IMR-90 (cell line): ENCODE measurements at regions not wholly inside any gene's neighbourhood (a gene's known extent, or its start where the extent isn't known, plus 50 kb on each side); places are given as distances from the start of the nearest gene placed in this dataset.

Experiments
- ATAC-seq: fragments of 200-7000 bp; cut with Tn5 transposase; 2 replicates; pipeline ENCODE4 v1.9.1; 2020; ENCODE audit warnings: low read depth, mild to moderate bottlenecking, moderate library complexity
- BruUV-seq: library from RNA; stranded (reverse); fragments of 400-500 nt; replicated peaks from 2 replicates; lab custom pipeline; 2021; lab: Mats Ljungman, UMichigan
- CTCF ChIA-PET: fragments of 300-600 bp; formaldehyde crosslinking; extraction: SDS; loops from one replicate; lab custom pipeline; 2021; ENCODE audit warnings: antibody characterized with exemption; lab: Yijun Ruan, JAX
- POLR2A ChIA-PET: fragments of 300-600 bp; sonication (Branson Sonifier 250); formaldehyde crosslinking; loops from one replicate; lab custom pipeline; 2022; ENCODE audit warnings: antibody characterized with exemption; ENCODE audit not compliant: unreplicated experiment; lab: Charles Lee
- DNase-seq: peaks from one replicate; pipeline ENCODE4 v3.0.0; 2013
- H2AFZ ChIP-seq: replicated peaks from 2 replicates; pipeline ENCODE3; 2013; ENCODE audit warnings: low read length, mild to moderate bottlenecking; ENCODE audit not compliant: poor library complexity
- H2AK5ac ChIP-seq: 2 replicates; pipeline ENCODE4 v1.6.1; 2013; ENCODE audit warnings: low read depth, low read length, inconsistent platforms
- H2AK9ac ChIP-seq: replicated peaks from 2 replicates; pipeline ENCODE3; 2013; ENCODE audit warnings: mild to moderate bottlenecking, low read depth, low read length, moderate library complexity; ENCODE audit not compliant: poor library complexity
- H2BK120ac ChIP-seq: 2 replicates; pipeline ENCODE4 v1.6.1; 2013; ENCODE audit warnings: low read depth, low read length, inconsistent platforms
- H2BK15ac ChIP-seq: 3 replicates; pipeline ENCODE4 v1.6.1; 2013; ENCODE audit warnings: low read depth, low read length, inconsistent platforms
- H2BK20ac ChIP-seq: 2 replicates; pipeline ENCODE4 v1.6.1; 2013; ENCODE audit warnings: low read depth, mild to moderate bottlenecking, inconsistent platforms, low read length, moderate library complexity
- H2BK5ac ChIP-seq: 2 replicates; pipeline ENCODE4 v1.6.1; 2013; ENCODE audit warnings: mild to moderate bottlenecking, low read depth, low read length, inconsistent platforms; ENCODE audit not compliant: poor library complexity, severe bottlenecking
- H3K14ac ChIP-seq: replicated peaks from 2 replicates; pipeline ENCODE4 v1.6.1; 2013; ENCODE audit warnings: low read depth, low read length, inconsistent platforms
- H3K18ac ChIP-seq: 2 replicates; pipeline ENCODE4 v1.6.1; 2013; ENCODE audit warnings: low read depth, low read length, control low read depth
- H3K23ac ChIP-seq: 2 replicates; pipeline ENCODE4 v1.6.1; 2013; ENCODE audit warnings: low read depth, low read length, inconsistent platforms
- H3K27ac ChIP-seq: 2 replicates; pipeline ENCODE4 v1.5.1; 2013; ENCODE audit warnings: mild to moderate bottlenecking, control low read depth, low read length; ENCODE audit not compliant: insufficient read depth
- H3K27me3 ChIP-seq: 2 replicates; pipeline ENCODE4 v1.6.1; 2013; ENCODE audit warnings: low read length; ENCODE audit not compliant: control insufficient read depth, insufficient read depth
- H3K36me3 ChIP-seq: 2 replicates; pipeline ENCODE4 v1.6.1; 2013; ENCODE audit warnings: low read length, mixed read lengths; ENCODE audit not compliant: control insufficient read depth, insufficient read depth
- H3K4ac ChIP-seq: 2 replicates; pipeline ENCODE4 v1.6.1; 2013; ENCODE audit warnings: low read depth, low read length, inconsistent platforms
- H3K4me1 ChIP-seq: 2 replicates; pipeline ENCODE4 v1.6.1; 2013; ENCODE audit warnings: low read length, mixed read lengths; ENCODE audit not compliant: control insufficient read depth, insufficient read depth
- H3K4me2 ChIP-seq: 2 replicates; pipeline ENCODE4 v1.6.1; 2013; ENCODE audit warnings: low read depth, mild to moderate bottlenecking, control low read depth, low read length, moderate library complexity
- H3K4me3 ChIP-seq: 2 replicates; pipeline ENCODE4 v1.5.1; 2013; ENCODE audit warnings: low read depth, mild to moderate bottlenecking, control low read depth, low read length, moderate library complexity; ENCODE audit not compliant: insufficient read depth
- H3K56ac ChIP-seq: 2 replicates; pipeline ENCODE4 v1.6.1; 2013; ENCODE audit warnings: low read length, inconsistent platforms; ENCODE audit not compliant: insufficient read depth; ENCODE audit errors: extremely low read depth
- H3K79me1 ChIP-seq, 2 experiments: 2 replicates each; pipeline ENCODE4 v1.6.1; 2013; ENCODE audit warnings: low read length in 2 of 2, inconsistent platforms in 1 of 2, low read depth in 1 of 2
- H3K9ac ChIP-seq: 2 replicates; pipeline ENCODE4 v1.6.1; 2013; ENCODE audit warnings: low read depth, low read length, control low read depth
- H3K9me1 ChIP-seq: 2 replicates; pipeline ENCODE4 v1.6.1; 2013; ENCODE audit warnings: low read length, inconsistent platforms; ENCODE audit not compliant: insufficient read depth
- H3K9me3 ChIP-seq: 2 replicates; pipeline ENCODE4 v1.6.1; 2013; ENCODE audit warnings: low read length; ENCODE audit not compliant: control insufficient read depth, insufficient read depth
- H4K20me1 ChIP-seq: 2 replicates; pipeline ENCODE4 v1.6.1; 2013; ENCODE audit warnings: low read length, inconsistent platforms; ENCODE audit not compliant: insufficient read depth
- H4K5ac ChIP-seq: 2 replicates; pipeline ENCODE4 v1.6.1; 2013; ENCODE audit warnings: mild to moderate bottlenecking, low read depth, low read length, control low read depth
- H4K8ac ChIP-seq, 2 experiments: 2 replicates each; pipeline ENCODE4 v1.6.1; 2013; ENCODE audit warnings: low read depth in 2 of 2, low read length in 2 of 2, control low read depth in 1 of 2, inconsistent platforms in 1 of 2
- H4K91ac ChIP-seq: 2 replicates; pipeline ENCODE4 v1.6.1; 2013; ENCODE audit warnings: low read depth, low read length, inconsistent platforms; ENCODE audit not compliant: insufficient read depth
- BHLHE40 ChIP-seq: fragments of 150-350 bp; IDR thresholded peaks from 2 replicates; pipeline ENCODE4 v1.6.1; 2016; ENCODE audit warnings: mild to moderate bottlenecking, low read depth, low read length
- CHD1 ChIP-seq: IDR thresholded peaks from 2 replicates; pipeline ENCODE4 v1.6.1; 2012; ENCODE audit warnings: low read depth, low read length, improper control_type of control experiment
- FOS ChIP-seq: fragments of 150-350 bp; IDR thresholded peaks from 2 replicates; pipeline ENCODE4 v1.6.1; 2016; ENCODE audit warnings: low read depth, low read length
- MAFK ChIP-seq: IDR thresholded peaks from 2 replicates; pipeline ENCODE4 v1.6.1; 2012; ENCODE audit warnings: low read depth, low read length, improper control_type of control experiment
- NFE2L2 ChIP-seq: fragments of 150-350 bp; IDR thresholded peaks from 2 replicates; pipeline ENCODE4 v1.6.1; 2016; ENCODE audit warnings: low read depth, mild to moderate bottlenecking, low read length
- POLR2A ChIP-seq: IDR thresholded peaks from 2 replicates; pipeline ENCODE4 v1.6.1; 2012; ENCODE audit warnings: mild to moderate bottlenecking, low read depth, low read length
- RFX5 ChIP-seq: IDR thresholded peaks from 2 replicates; pipeline ENCODE4 v1.8.0; 2012; ENCODE audit warnings: low read depth, mild to moderate bottlenecking, low read length, moderate library complexity
- WGBS, 2 experiments: methylation state at CpG; one replicate each; pipeline versions ENCODE4 v1.1.5 to v1.1.7; 2013; ENCODE audit warnings: missing lambda C conversion rate in 2 of 2; ENCODE audit not compliant: insufficient read length in 1 of 2; ENCODE audit errors: extremely low coverage in 2 of 2; 5-methylcytosine and 5-hydroxymethylcytosine counted together
- dilution Hi-C: fragments of 300-500 bp; cut with HindIII; formaldehyde crosslinking; loops from one replicate; pipeline ENCODE4 v1.14.3; 2018; ENCODE audit warnings: low sequenced_read_pairs; ENCODE audit not compliant: unreplicated experiment
- in situ Hi-C: fragments of 300-500 bp; cut with MboI; formaldehyde crosslinking; loops from 3 replicates; pipeline ENCODE4 v1.14.3; 2019; ENCODE audit warnings: low sequenced_read_pairs, inconsistent platforms, mixed read lengths
- intact Hi-C: fragments of 100-400 bp; cut with micrococcal nuclease; formaldehyde crosslinking; loops from 2 replicates; pipeline ENCODE4 v1.10.0; 2022
- TF ChIP-seq, protein P1 (sequence below): fragments of 150-350 bp; IDR thresholded peaks from 2 replicates; pipeline ENCODE4 v1.6.1; 2016; ENCODE audit warnings: low read depth, mild to moderate bottlenecking, low read length, moderate library complexity, borderline replicate concordance

DNA sequence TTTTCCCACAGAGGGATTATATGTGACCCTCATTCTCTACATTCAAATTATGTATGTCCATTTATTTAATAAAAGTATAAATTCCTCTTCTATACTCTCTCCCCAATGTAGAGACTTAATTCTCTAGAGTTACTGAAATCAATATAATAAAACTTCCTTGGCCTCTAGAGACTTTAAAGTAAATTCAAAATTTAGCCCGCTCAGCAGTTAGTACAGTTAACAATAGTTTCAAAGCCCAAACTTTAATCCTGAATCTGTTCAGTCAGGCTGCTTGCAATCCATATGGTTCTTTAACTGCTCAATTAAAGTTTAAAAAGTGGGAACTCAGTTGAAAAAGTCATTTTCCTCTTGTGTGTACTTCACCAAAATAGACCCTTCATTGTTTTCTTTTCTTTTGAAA is 2558.4 kb downstream of the ARAP2 start:
- H3K4me3 ChIP-seq = no peak overlapping the region
- no peaks in the 10 kb centered on the region for H3K4me1 ChIP-seq
- H3K9ac ChIP-seq = no peak overlapping the region
- no peak overlapping the region for H3K4me2 ChIP-seq
- no peaks in the 10 kb centered on the region for H4K20me1 ChIP-seq
- H3K14ac ChIP-seq = no peak overlapping the region
- no peak overlapping the region for H3K56ac ChIP-seq
- H4K8ac ChIP-seq = no peak overlapping the region
- H3K27ac ChIP-seq = no peak overlapping the region
- H2AFZ ChIP-seq = no peak overlapping the region
- no peak overlapping the region for H4K91ac ChIP-seq
- WGBS, 2 experiments = no CpG with 5 or more reads among the region's 1 CpG
- DNase-seq (no peak), ATAC-seq (no peak)
- no peak overlapping the region for H2BK5ac ChIP-seq
- H3K4ac ChIP-seq = no peak overlapping the region
- H4K5ac ChIP-seq = no peak overlapping the region
- no peak overlapping the region for H2BK20ac ChIP-seq
- no peaks in the 10 kb centered on the region for H3K27me3 ChIP-seq
- H2BK15ac ChIP-seq = no peak overlapping the region
- no peak overlapping the region for H2BK120ac ChIP-seq
- in situ Hi-C loops (no loop called here), intact Hi-C loops (no loop called here), dilution Hi-C loops (no loop called here)
- no peak overlapping the region for H3K23ac ChIP-seq
- no TSS peak for BruUV-seq
- peaks cover 2% of the 10 kb centered on the region for H3K9me3 ChIP-seq
- no peak overlapping the region for H3K18ac ChIP-seq
- CTCF ChIA-PET = no interaction called here
- no peaks in the 10 kb centered on the region for H3K79me1 ChIP-seq
- no peaks in the 10 kb centered on the region for H3K9me1 ChIP-seq
- H2AK5ac ChIP-seq = no peak overlapping the region
- no peak for TF ChIP-seq CHD1
- no peak for TF ChIP-seq RFX5
- TF ChIP-seq, protein P1, sequence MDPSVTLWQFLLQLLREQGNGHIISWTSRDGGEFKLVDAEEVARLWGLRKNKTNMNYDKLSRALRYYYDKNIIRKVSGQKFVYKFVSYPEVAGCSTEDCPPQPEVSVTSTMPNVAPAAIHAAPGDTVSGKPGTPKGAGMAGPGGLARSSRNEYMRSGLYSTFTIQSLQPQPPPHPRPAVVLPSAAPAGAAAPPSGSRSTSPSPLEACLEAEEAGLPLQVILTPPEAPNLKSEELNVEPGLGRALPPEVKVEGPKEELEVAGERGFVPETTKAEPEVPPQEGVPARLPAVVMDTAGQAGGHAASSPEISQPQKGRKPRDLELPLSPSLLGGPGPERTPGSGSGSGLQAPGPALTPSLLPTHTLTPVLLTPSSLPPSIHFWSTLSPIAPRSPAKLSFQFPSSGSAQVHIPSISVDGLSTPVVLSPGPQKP = no peak
- TF ChIP-seq BHLHE40 = no peak
- TF ChIP-seq MAFK = peak; percentile 76
- TF ChIP-seq FOS = no peak
- TF ChIP-seq NFE2L2 = no peak
- TF ChIP-seq POLR2A = no peak
- POLR2A ChIA-PET = no interaction called here
- H2AK9ac ChIP-seq = no peak overlapping the region
- no peaks in the 10 kb centered on the region for H3K36me3 ChIP-seq
